Parathyroid adenoma (tissue), 2 donors: ENCODE measurements at regions not wholly inside any gene's neighbourhood (a gene's known extent, or its start where the extent isn't known, plus 50 kb on each side); places are given as distances from the start of the nearest gene placed in this dataset.

ENCODE experiments used
- H2AFZ ChIP-seq: fragments of 300-600 bp; sonication (generic); one replicate; pipeline ENCODE4 v1.7.0; 2017; ENCODE audit warnings: antibody characterized with exemption, mild to moderate bottlenecking
- H3K27ac ChIP-seq: fragments of 300-600 bp; sonication (generic); one replicate; pipeline ENCODE4 v1.7.0; 2017
- H3K27me3 ChIP-seq: fragments of 300-600 bp; sonication (generic); one replicate; pipeline ENCODE4 v1.7.0; 2017; ENCODE audit warnings: low read length; ENCODE audit not compliant: control insufficient read depth, insufficient read depth
- H3K36me3 ChIP-seq: fragments of 300-600 bp; sonication (generic); one replicate; pipeline ENCODE4 v1.7.0; 2017; ENCODE audit warnings: low read length; ENCODE audit not compliant: control insufficient read depth, insufficient read depth
- H3K4me1 ChIP-seq: fragments of 300-600 bp; sonication (generic); one replicate; pipeline ENCODE4 v1.7.0; 2017; ENCODE audit warnings: control low read depth
- H3K4me2 ChIP-seq: fragments of 300-600 bp; sonication (generic); one replicate; pipeline ENCODE4 v1.7.0; 2017; ENCODE audit warnings: low read length
- H3K4me3 ChIP-seq: fragments of 300-600 bp; sonication (generic); one replicate; pipeline ENCODE4 v1.7.0; 2017; ENCODE audit warnings: low read depth, low read length
- H3K79me2 ChIP-seq: fragments of 300-600 bp; sonication (generic); one replicate; pipeline ENCODE4 v1.7.0; 2017; ENCODE audit warnings: control low read depth
- H3K9ac ChIP-seq: fragments of 300-600 bp; sonication (generic); one replicate; pipeline ENCODE4 v1.7.0; 2017; ENCODE audit warnings: mild to moderate bottlenecking
- H3K9me3 ChIP-seq: fragments of 300-600 bp; sonication (generic); one replicate; pipeline ENCODE4 v1.7.0; 2017; ENCODE audit warnings: low read length; ENCODE audit not compliant: control insufficient read depth
- TF ChIP-seq, protein P1 (sequence below): fragments of 300-600 bp; sonication (generic); IDR thresholded peaks from one replicate; pipeline ENCODE4 v1.7.0; 2017; ENCODE audit warnings: antibody characterized with exemption, mild to moderate bottlenecking
- donor health status: primary hyperparathyroidism.

DNA sequence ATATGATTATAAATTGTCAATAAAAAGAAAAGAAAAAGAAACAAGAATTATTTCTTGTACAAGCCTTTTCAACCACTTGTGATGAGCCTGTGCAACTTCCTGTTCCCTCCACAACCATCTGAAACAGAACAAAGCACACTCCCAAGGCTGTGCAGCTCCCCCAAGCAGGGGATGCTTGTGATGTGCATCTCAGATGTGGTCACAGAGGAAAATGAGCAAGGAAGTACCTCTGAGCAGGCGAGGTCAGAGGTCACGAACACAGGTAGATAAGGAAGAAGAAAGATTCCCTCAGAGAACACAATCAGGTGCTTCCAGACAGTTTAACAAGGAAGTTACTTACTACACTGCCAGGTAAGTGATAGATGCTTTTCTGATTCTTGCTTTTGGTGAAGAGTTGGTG is 274.8 kb upstream of the SLC39A10 start:
- no peaks in the 10 kb centered on the region for H3K36me3 ChIP-seq
- H3K27me3 ChIP-seq, result no peaks in the 10 kb centered on the region
- TF ChIP-seq, protein P1, sequence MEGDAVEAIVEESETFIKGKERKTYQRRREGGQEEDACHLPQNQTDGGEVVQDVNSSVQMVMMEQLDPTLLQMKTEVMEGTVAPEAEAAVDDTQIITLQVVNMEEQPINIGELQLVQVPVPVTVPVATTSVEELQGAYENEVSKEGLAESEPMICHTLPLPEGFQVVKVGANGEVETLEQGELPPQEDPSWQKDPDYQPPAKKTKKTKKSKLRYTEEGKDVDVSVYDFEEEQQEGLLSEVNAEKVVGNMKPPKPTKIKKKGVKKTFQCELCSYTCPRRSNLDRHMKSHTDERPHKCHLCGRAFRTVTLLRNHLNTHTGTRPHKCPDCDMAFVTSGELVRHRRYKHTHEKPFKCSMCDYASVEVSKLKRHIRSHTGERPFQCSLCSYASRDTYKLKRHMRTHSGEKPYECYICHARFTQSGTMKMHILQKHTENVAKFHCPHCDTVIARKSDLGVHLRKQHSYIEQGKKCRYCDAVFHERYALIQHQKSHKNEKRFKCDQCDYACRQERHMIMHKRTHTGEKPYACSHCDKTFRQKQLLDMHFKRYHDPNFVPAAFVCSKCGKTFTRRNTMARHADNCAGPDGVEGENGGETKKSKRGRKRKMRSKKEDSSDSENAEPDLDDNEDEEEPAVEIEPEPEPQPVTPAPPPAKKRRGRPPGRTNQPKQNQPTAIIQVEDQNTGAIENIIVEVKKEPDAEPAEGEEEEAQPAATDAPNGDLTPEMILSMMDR, result no peak
- no peak overlapping the region for H3K4me3 ChIP-seq
- H3K9ac ChIP-seq, result no peak overlapping the region
- no peaks in the 10 kb centered on the region for H3K79me2 ChIP-seq
- no peaks in the 10 kb centered on the region for H3K4me1 ChIP-seq
- no peak overlapping the region for H3K27ac ChIP-seq
- no peak overlapping the region for H2AFZ ChIP-seq
- H3K4me2 ChIP-seq, result no peak overlapping the region
- no peaks in the 10 kb centered on the region for H3K9me3 ChIP-seq

DNA sequence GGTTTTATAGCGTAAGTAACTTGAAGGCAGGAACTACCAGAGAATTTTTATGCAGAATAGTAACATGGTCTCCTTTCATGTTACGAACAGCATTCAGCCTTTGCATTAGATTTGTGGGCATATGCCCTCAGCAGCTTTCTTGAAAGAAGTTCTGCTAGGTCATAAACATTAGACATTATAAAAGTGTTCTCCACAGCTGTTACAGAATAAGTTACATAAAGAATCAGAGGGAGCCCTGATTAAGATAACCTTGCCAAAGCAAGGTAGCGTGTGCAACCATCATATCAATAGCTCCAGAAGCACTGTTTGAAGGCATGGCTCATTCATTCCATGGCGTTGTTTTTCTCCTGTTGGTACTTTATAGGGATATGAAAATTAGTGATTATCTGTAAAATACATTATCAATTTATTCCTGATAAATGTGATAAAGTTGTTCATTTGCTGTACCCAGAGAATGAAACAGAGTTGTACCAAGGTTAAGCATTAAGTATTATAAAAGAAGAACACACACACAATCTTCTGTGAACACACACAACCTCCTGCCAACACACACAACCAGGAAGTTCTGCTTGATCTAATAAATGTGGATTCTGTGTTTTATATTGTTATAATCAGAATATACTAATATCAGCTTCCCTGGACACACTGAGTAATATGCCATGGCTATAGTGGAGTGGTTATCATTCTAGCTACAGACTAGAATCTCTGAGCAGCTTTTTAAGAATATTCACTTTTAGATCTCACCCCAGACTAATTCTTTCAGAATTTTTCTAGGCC is 286.7 kb upstream of the SLC39A10 start:
- no peaks in the 10 kb centered on the region for H3K9me3 ChIP-seq
- no peak overlapping the region for H3K4me2 ChIP-seq
- no peak overlapping the region for H3K9ac ChIP-seq
- H3K27me3 ChIP-seq, result no peaks in the 10 kb centered on the region
- H2AFZ ChIP-seq, result no peak overlapping the region
- no peaks in the 10 kb centered on the region for H3K36me3 ChIP-seq
- TF ChIP-seq, protein P1, result no peak
- H3K4me3 ChIP-seq, result no peak overlapping the region
- H3K27ac ChIP-seq, result no peak overlapping the region
- H3K4me1 ChIP-seq, result no peaks in the 10 kb centered on the region
- no peaks in the 10 kb centered on the region for H3K79me2 ChIP-seq

DNA sequence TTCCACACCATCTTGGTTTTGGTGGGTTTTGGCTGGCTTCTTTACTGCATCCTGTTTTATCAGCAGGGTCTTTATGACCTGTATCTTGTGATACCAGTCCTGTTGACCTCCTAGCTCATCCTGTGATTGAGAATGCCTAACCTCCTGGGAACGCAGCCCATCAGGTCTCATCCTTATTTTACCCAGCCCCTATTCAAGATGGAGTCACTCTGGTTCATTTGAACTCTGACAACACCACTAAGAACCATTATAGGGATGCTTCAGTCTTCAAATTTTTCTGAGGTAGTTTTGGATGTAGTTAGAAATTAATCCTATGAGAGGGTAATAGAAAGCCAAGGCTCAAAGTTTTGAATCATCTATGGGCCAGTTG is 287.8 kb upstream of the SLC39A10 start:
- Histone ChIP-seq H3K4me3 (no peak overlapping the region), H3K4me2 (no peak overlapping the region), H3K9ac (no peak overlapping the region), H3K27me3 (no peaks in the 10 kb centered on the region), H3K27ac (no peak overlapping the region), H3K36me3 (no peaks in the 10 kb centered on the region), H2AFZ (no peak overlapping the region), H3K4me1 (no peaks in the 10 kb centered on the region), H3K9me3 (no peaks in the 10 kb centered on the region), H3K79me2 (no peaks in the 10 kb centered on the region)
- TF ChIP-seq, protein P1, result no peak

DNA sequence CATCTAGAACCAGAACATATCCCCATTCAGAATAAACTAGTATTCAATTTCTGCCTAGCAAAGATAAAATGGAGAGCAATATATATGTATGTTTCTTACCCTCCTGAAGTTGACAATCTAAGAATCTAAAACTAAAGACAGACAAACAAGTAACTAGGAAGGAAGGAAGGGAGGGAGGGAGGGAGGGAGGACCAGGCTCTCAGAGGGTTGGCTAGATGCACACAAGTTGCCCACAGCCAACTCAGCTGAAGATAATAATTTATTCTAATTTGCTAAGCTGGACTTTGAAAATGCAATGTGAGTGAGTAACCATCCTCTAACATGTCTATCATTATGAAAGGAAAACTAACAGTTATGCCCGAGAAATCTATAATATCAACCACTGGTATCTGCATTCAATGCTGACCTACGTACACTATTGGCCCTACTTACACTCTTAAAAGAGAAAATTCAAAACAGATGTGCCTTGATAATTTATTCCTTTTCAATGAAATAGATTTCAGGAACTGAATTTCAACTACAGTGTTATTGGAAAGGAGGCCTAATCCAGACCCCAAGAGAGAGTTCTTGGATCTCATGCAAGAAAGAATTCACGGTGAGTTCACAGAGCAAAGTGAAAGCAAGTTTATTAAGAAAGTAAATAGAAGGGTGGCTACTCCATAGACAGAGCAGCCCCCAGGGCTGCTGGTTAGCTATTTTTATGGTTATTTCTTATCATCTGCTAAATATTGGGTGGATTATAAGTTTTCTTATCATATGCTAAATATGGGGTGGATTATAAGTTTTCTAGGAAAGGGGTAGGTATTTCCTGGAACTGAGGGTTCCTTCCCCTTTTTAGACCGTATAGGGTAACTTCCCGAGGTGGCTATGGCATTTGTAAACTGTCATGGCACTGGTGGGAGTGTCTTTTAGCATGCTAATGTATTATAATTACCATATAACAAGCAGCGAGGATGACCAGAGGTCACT is 288.5 kb upstream of the SLC39A10 start:
- TF ChIP-seq, protein P1, result no peak
- H3K27ac ChIP-seq, result no peak overlapping the region
- H3K36me3 ChIP-seq, result no peaks in the 10 kb centered on the region
- H3K4me3 ChIP-seq, result no peak overlapping the region
- H3K9ac ChIP-seq, result no peak overlapping the region
- H3K4me2 ChIP-seq, result no peak overlapping the region
- H2AFZ ChIP-seq, result no peak overlapping the region
- no peaks in the 10 kb centered on the region for H3K79me2 ChIP-seq
- no peaks in the 10 kb centered on the region for H3K9me3 ChIP-seq
- no peaks in the 10 kb centered on the region for H3K4me1 ChIP-seq
- H3K27me3 ChIP-seq, result no peaks in the 10 kb centered on the region
